Mesenchymal stem cell (in vitro differentiated cells and primary cell): ENCODE measurements at regions not wholly inside any gene's neighbourhood (a gene's known extent, or its start where the extent isn't known, plus 50 kb on each side); places are given as distances from the start of the nearest gene placed in this dataset.

Experiments used
- DNase-seq: peaks from one replicate; pipeline ENCODE4 v3.0.0-alpha.2; 2013
- H2AFZ ChIP-seq: one replicate; pipeline ENCODE4 v1.6.1; 2013; ENCODE audit warnings: low read depth, mild to moderate bottlenecking, control low read depth, inconsistent platforms, low read length, moderate library complexity
- H2AK5ac ChIP-seq: 2 replicates; pipeline ENCODE4 v1.6.1; 2013; ENCODE audit warnings: low read length, moderate library complexity, mild to moderate bottlenecking, inconsistent platforms; ENCODE audit not compliant: severe bottlenecking
- H2BK120ac ChIP-seq: one replicate; pipeline ENCODE4 v1.6.1; 2013; ENCODE audit warnings: low read depth, mild to moderate bottlenecking, inconsistent platforms, low read length, moderate library complexity
- H2BK12ac ChIP-seq, 2 experiments: one replicate each; pipeline ENCODE4 v1.6.1; 2013; ENCODE audit warnings: inconsistent platforms in 2 of 2, low read length in 2 of 2, mild to moderate bottlenecking in 2 of 2, moderate library complexity in 2 of 2, control low read depth in 1 of 2
- H2BK15ac ChIP-seq: one replicate; pipeline ENCODE4 v1.6.1; 2013; ENCODE audit warnings: mild to moderate bottlenecking, low read depth, inconsistent platforms; ENCODE audit not compliant: poor library complexity, severe bottlenecking
- H2BK5ac ChIP-seq: 2 replicates; pipeline ENCODE4 v1.6.1; 2013; ENCODE audit warnings: low read depth, mild to moderate bottlenecking, low read length, control low read depth, inconsistent platforms; ENCODE audit not compliant: poor library complexity, severe bottlenecking
- H3K14ac ChIP-seq, 2 experiments: one replicate each; pipeline ENCODE4 v1.6.1; 2013; ENCODE audit warnings: inconsistent platforms in 2 of 2, low read length in 2 of 2, control low read depth in 1 of 2, mild to moderate bottlenecking in 1 of 2, moderate library complexity in 1 of 2
- H3K18ac ChIP-seq, 2 experiments: one replicate each; pipeline ENCODE4 v1.6.1; 2013; ENCODE audit warnings: inconsistent platforms in 2 of 2, low read length in 2 of 2, control low read depth in 1 of 2, low read depth in 1 of 2, mild to moderate bottlenecking in 1 of 2
- H3K23ac ChIP-seq, 2 experiments: one replicate each; pipeline ENCODE4 v1.6.1; 2013; ENCODE audit warnings: inconsistent platforms in 2 of 2, low read length in 2 of 2, mild to moderate bottlenecking in 2 of 2, moderate library complexity in 2 of 2, control low read depth in 1 of 2
- H3K27ac ChIP-seq: 2 replicates; pipeline ENCODE4 v1.5.1; 2013; ENCODE audit warnings: mild to moderate bottlenecking, moderate library complexity, low read length, control low read depth, inconsistent platforms; ENCODE audit not compliant: poor library complexity, severe bottlenecking
- H3K27me3 ChIP-seq, 2 experiments: 2 replicates each; pipeline versions ENCODE4 v1.6.1 to v1.7.0; 2013; ENCODE audit warnings: low read length in 2 of 2, mild to moderate bottlenecking in 2 of 2, moderate library complexity in 2 of 2, control low read depth in 1 of 2, inconsistent platforms in 1 of 2; ENCODE audit not compliant: control insufficient read depth in 1 of 2, insufficient read depth in 1 of 2
- H3K36me3 ChIP-seq, 2 experiments: 2 replicates each; pipeline versions ENCODE4 v1.6.1 to v1.7.0; 2013; ENCODE audit warnings: low read length in 2 of 2, control low read depth in 1 of 2, inconsistent platforms in 1 of 2, low read depth in 1 of 2, mild to moderate bottlenecking in 1 of 2; ENCODE audit not compliant: insufficient read depth in 2 of 2, control insufficient read depth in 1 of 2
- H3K4ac ChIP-seq, 2 experiments: one replicate each; pipeline ENCODE4 v1.6.1; 2013; ENCODE audit warnings: inconsistent platforms in 2 of 2, low read length in 2 of 2, mild to moderate bottlenecking in 2 of 2, moderate library complexity in 2 of 2, control low read depth in 1 of 2, low read depth in 1 of 2
- H3K4me1 ChIP-seq: 2 replicates; pipeline ENCODE4 v1.6.1; 2013; ENCODE audit warnings: low read depth, low read length, control low read depth; ENCODE audit not compliant: control insufficient read depth, insufficient read depth
- H3K4me2 ChIP-seq: 2 replicates; pipeline ENCODE4 v1.6.1; 2013; ENCODE audit warnings: low read length, mild to moderate bottlenecking, inconsistent platforms; ENCODE audit not compliant: poor library complexity, severe bottlenecking
- H3K4me3 ChIP-seq, 2 experiments: 2 replicates each; pipeline versions ENCODE4 v1.5.1 to v1.7.0; 2013; ENCODE audit warnings: low read length in 2 of 2, mild to moderate bottlenecking in 2 of 2, control low read depth in 1 of 2, low read depth in 1 of 2; ENCODE audit not compliant: insufficient read depth in 1 of 2
- H3K79me1 ChIP-seq: replicated peaks from 2 replicates; pipeline ENCODE4 v1.6.1; 2013; ENCODE audit warnings: mild to moderate bottlenecking, control low read depth, low read length, inconsistent platforms; ENCODE audit not compliant: poor library complexity, severe bottlenecking
- H3K9ac ChIP-seq: 2 replicates; pipeline ENCODE4 v1.7.0; 2013; ENCODE audit warnings: mild to moderate bottlenecking, low read length, moderate library complexity
- H3K9me3 ChIP-seq: 2 replicates; pipeline ENCODE4 v1.7.0; 2013; ENCODE audit warnings: mild to moderate bottlenecking, low read length; ENCODE audit not compliant: control insufficient read depth
- H4K8ac ChIP-seq: one replicate; pipeline ENCODE4 v1.6.1; 2013; ENCODE audit warnings: inconsistent platforms, mild to moderate bottlenecking, low read length, moderate library complexity
- H4K91ac ChIP-seq: one replicate; pipeline ENCODE4 v1.6.1; 2013; ENCODE audit warnings: mild to moderate bottlenecking, low read length, inconsistent platforms
- WGBS: methylation state at CpG from one replicate; pipeline ENCODE4 v1.1.7; 2013; ENCODE audit warnings: mixed read lengths; 5-methylcytosine and 5-hydroxymethylcytosine counted together

GRCh38 chr17:77446940-77447634, 306.3 kb downstream of the SEC14L1 start:
- no peak overlapping the region for H4K91ac ChIP-seq
- peaks cover 25% of the 10 kb centered on the region for H3K79me1 ChIP-seq
- no peaks in the 10 kb centered on the region for H3K9me3 ChIP-seq
- 85% methylated on average over 19 of the region's 20 CpGs for WGBS
- H2BK5ac ChIP-seq, result no peak overlapping the region
- no peak overlapping the region for H2BK12ac ChIP-seq
- H3K4ac ChIP-seq, result no peak overlapping the region
- H2AFZ ChIP-seq, result no peak overlapping the region
- no peak overlapping the region for H4K8ac ChIP-seq
- no peaks in the 10 kb centered on the region for H3K27me3 ChIP-seq
- H3K9ac ChIP-seq, result no peak overlapping the region
- H2BK120ac ChIP-seq, result no peak overlapping the region
- H3K4me3 ChIP-seq, result no peak overlapping the region
- H3K23ac ChIP-seq, result peak overlapping the region in 1 of 2 experiments; percentile 27
- H2BK15ac ChIP-seq, result peak overlapping the region; percentile 82
- H3K27ac ChIP-seq, result peak overlapping the region; percentile 2
- H3K18ac ChIP-seq, result peak overlapping the region in 1 of 2 experiments; percentile 77
- no peak for DNase-seq
- H3K4me2 ChIP-seq, result no peak overlapping the region
- H3K14ac ChIP-seq, result no peak overlapping the region
- H3K4me1 ChIP-seq, result peaks cover 56% of the 10 kb centered on the region
- no peak overlapping the region for H2AK5ac ChIP-seq
- H3K36me3 ChIP-seq, result peaks cover 8 to 32% of the 10 kb centered on the region in 2 experiments

- Histone ChIP-seq H3K9ac (peak overlapping the region; percentile 87), H4K91ac (no peak overlapping the region), H3K4ac (peak overlapping the region in 1 of 2 experiments; percentile 21), H3K4me2 (peak overlapping the region; percentile 53), H2BK15ac (no peak overlapping the region), H4K8ac (no peak overlapping the region), H2BK120ac (no peak overlapping the region), H2AK5ac (no peak overlapping the region), H3K9me3 (no peaks in the 10 kb centered on the region), H3K4me3 (peak overlapping the region in 1 of 2 experiments; percentile 94), H3K4me1 (peaks cover 63% of the 10 kb centered on the region), H3K79me1 (peaks cover 21% of the 10 kb centered on the region), H3K14ac (peak overlapping the region in 1 of 2 experiments; percentile 23), H3K27me3 (no peaks in the 10 kb centered on the region), H2BK5ac (no peak overlapping the region), H3K18ac (peak overlapping the region; percentile 28 to 48), H3K23ac (no peak overlapping the region), H2AFZ (no peak overlapping the region), H3K27ac (peak overlapping the region; percentile 30), H3K36me3 (peaks cover 8 to 36% of the 10 kb centered on the region in 2 experiments), H2BK12ac (peak overlapping the region; percentile 15 to 40)
- DNase-seq, result no peak
- WGBS, result 41% methylated on average over 8 of the region's 9 CpGs
Measured at GRCh38 chr17:77449373-77449907, 308.7 kb downstream of the SEC14L1 start.

GRCh38 chr17:77449908-77450741, 309.4 kb downstream of the SEC14L1 start:
- peaks cover 8 to 33% of the 10 kb centered on the region in 2 experiments for H3K36me3 ChIP-seq
- 3% methylated on average over 20 of the region's 23 CpGs for WGBS

More at GRCh38 chr17:77449908-77450741, 309.4 kb downstream of the SEC14L1 start:
- peak; percentile 89 for DNase-seq
- Histone ChIP-seq H2BK15ac (no peak overlapping the region), H4K8ac (peak overlapping the region; percentile 87), H2AK5ac (no peak overlapping the region), H3K27me3 (no peaks in the 10 kb centered on the region), H3K4me1 (peaks cover 63% of the 10 kb centered on the region), H3K9me3 (no peaks in the 10 kb centered on the region), H4K91ac (peak overlapping the region; percentile 64), H2BK12ac (peak overlapping the region in 1 of 2 experiments; percentile 80), H3K79me1 (peaks cover 15% of the 10 kb centered on the region), H2BK120ac (no peak overlapping the region), H3K27ac (peak overlapping the region; percentile 30), H3K9ac (peak overlapping the region; percentile 87), H3K14ac (peak overlapping the region in 1 of 2 experiments; percentile 9), H3K4me2 (peak overlapping the region; percentile 59), H2AFZ (no peak overlapping the region), H3K4me3 (peak overlapping the region; percentile 26 to 94), H3K4ac (peak overlapping the region; percentile 27 to 92), H3K18ac (peak overlapping the region; percentile 90 to 95), H2BK5ac (no peak overlapping the region), H3K23ac (no peak overlapping the region)
